Stimulated activated CD4-positive, alpha-beta T cell treated with anti-CD3 and anti-CD28 coated beads, Interleukin-4, amount 100 ng/mL, for 48 hours (primary cell): ENCODE measurements at regions not wholly inside any gene's neighbourhood (a gene's known extent, or its start where the extent isn't known, plus 50 kb on each side); places are given as distances from the start of the nearest gene placed in this dataset.
A peak's percentile ranks its signal among the peaks of the same experiment; 100 is the strongest.

Experiments used
- DNase-seq, 2 donors: peaks; one replicate each; pipeline ENCODE4 v3.0.0-alpha.2; 2020; ENCODE audit warnings: low read depth in 2 of 2

DNA sequence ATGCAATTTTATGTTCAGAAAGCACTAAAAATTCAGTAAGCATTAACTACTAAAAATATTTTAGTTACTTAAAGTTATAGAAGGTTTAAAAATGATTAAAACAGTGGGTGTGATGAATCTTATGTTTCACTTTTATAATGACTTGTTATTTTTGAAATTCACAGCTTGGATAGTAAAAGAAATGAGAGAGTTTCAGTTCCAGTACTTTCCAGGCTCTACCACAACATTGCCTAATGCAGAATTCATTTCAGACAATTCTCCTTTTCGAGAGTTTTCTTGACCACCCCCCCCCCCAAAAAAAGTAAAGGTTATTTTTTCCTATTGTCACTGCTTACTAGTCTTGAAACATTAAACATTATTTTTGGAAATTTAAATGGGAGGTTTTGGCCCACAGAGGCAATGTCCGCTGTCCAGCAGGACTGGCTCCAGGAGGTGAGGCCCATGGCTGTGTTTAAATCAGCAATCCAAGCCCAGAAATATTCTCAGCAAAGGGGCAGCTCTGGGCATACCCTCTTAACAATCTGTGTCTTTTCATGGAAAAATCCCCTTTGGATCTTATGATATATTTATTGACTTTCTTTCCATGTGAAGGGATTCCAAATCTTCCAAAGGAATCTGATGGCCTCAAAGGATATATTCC, 519.9 kb downstream of the MAFB start:
- no peak for DNase-seq

DNA sequence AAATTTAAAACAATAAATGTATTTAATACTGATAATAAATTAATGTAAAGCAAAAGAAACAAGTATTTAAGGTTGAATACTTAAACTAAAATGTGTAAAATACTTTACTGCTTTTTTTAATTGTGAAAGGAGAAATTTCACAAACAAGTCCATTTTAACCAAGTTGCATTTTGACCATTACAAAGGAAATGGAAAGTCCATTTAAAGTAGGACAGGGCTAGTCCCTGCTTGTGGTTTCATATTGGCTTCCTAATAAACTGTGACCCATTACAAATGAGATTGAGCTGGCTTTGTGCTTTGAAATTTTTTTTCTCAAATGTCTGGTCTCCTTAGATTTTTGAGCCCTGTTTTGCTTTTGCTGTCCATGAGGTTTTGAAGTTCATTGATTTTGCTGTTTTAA, 527.6 kb downstream of the MAFB start:
- no peak for DNase-seq

DNA sequence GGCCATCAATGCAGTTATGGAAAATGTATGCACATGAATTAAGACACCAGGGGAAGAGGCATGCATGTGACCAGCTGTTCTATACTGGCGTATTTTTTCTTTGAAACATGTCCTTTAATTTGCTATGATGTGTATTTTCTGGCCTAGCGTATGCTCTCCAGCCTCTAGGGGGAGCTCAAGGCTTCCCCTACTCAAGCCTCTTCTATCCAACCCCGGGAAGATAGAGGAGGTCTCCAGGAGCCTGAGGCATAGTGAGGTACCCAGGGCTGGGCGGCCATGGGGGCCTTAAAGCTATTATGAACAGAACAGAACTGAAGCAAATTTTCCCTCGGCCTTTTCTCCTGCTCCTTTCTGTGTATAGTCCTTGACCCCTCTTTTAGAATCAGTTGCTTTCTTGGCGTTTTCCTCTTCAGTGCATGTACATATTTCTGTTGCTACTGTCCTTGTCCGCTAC, 528.9 kb downstream of the MAFB start:
- peak in 1 of 2 donors; percentile 5 for DNase-seq

DNA sequence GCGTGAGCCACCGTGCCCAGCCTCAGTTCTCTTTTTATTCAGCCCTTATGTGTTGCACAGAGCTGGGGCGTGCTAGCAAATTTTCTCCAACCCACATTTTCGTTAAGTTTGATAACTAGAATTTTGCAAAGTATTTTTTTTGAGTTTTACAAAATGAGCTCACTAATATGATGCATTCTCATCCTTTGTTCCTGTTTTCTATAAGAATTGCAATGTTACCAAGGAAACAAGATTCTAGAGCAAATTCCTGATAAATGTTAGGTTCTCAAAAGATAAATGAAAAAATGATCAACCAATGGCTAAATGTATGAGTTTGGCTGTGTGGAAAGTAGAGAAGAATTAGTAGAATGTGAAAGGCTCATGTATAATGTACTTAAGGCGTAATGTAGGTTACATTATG, 529.8 kb downstream of the MAFB start:
- DNase-seq = no peak

DNA sequence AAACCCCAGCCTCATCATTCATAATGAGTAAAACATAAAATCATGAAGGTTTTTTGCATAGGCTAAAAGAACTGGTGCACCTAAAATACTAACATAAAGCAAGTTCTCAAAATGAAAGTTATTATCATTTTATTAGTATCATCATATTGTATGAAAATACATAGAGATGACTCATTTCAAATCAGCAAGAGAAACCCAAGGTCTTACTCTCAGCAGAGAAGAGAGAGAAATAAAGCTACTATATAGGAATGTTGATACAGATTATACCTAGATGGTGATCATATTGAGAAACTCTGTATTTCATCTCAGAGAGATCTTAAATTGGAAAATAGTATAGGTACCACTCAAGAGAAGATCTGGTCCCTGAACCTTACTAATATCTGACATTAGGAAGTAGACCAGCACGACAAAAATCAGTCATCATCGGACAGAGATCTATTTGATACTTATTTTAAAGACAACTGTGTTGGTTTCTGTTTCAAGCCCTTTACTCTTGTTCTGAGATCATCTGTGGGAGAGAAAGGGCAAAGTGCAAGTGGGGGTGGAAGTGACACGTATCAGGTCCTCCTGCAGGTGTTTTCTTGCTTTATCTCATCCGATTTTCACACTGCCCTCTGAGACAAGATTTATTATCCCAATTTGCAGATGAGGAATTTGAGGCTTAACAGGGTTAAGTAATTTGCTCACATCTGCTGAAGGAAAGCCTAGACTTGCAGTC, 532.3 kb downstream of the MAFB start:
- no peak for DNase-seq

DNA sequence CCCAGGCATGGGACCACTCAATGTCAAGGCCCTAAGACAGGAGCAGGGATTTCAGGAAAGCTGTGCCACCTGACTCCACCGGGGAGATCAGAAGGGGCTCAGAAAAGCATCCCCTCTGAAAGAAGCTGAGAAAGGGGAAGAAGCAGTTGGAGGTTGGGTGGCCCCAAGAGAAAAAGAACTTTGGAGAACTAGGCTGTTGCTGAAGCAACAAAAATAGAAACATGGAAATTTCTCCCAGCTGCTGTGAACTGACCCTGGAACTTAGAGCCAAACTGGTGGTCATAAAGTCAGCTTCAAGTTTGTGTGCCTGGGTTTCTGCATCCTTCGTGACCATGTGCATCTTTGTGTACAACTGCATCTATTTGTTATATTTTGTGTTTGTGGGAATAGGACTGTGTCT, 534.5 kb downstream of the MAFB start:
- DNase-seq = no peak

DNA sequence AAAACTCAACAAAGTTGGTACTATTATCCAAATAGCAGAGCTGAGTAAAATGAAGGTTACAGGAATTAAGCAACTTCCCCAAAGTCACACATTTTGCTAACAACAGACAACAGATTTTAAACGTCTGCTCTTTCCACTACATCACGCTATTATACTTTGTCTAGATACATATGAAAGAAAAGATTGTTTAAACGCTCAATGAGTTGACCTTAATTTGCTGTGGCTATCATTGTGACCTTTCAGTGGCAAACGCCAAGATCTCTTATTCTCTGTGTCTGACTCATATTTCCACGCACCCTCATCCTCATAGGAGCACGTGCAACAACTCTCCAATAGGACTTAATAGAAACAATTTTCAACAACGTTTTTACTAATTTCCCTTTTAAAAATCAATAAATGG, 540.1 kb downstream of the MAFB start:
- DNase-seq = no peak

DNA sequence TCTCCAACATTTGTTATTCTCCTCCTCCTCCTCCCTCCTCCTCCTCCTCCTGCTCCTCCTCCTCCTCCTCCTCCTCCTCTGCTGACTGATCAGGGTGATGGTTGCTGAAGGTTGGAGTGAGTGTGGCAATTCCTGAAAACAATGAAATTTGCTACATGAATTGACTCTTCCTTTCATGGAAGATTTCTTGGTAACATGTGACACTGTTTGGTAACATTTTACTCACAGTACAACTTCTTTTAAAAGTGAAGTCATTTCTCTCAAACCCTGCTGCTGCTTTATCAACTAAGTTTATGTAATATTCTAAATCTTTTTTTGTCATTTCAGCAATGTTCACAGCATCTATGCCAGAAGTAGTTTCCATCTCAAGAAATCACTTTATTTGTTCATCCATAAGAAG, 543.0 kb downstream of the MAFB start:
- no peak for DNase-seq

DNA sequence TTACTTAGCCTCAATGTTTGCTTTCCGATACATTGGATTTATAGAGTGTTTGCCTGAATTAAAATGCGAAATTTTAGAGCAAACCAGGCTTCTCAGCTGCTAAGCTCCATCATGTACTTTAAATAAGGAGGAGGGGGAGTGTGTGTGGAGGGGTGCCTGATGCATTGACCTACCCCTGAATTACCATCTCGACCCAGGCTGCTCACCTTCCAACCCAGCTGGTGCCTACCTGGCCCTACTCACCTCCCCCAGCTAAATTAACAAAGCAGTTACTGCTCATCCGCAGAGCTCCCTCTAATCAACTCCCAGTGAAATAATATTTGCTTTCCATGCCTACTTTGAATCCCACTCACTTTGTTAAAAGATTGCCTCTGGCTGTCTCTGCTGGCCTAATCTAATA, 544.5 kb downstream of the MAFB start:
- no peak for DNase-seq

DNA sequence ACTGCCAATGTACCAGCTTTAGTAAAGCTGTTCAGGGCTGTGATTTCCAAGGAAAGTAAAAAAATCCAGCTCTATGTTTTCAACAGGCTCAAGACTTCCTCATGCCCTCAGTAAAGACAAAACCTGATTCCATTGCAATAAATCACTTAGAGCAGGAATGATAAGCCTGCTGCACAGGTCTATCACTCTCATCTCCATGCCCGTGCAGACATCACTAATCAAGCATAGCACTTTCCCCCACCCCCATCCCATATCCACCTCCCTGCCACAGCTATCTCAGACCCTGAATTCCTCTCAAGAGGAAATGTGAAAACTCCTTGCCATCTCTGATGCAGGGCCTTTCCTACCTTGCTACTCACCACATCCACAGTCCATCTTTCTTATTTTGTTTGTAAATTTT, 554.9 kb downstream of the MAFB start:
- no peak for DNase-seq

DNA sequence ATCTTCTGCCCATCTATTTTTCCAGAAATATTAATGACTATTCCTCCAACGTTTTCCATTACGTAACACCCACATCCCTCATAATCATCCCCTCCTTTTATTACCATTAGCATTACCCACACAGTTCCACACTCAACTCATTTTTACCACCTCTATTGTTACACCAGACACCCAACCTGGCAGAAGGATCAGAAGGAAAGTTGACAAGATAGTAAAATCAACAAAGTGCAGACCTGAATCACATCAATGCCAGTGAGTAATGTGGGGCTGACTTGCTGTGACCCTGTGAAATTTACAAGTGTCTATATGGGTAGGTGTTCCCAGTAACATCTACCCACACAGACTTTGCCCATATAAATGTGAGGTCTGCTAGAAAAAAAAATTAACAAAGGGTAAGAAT, 568.2 kb downstream of the MAFB start:
- DNase-seq = no peak

DNA sequence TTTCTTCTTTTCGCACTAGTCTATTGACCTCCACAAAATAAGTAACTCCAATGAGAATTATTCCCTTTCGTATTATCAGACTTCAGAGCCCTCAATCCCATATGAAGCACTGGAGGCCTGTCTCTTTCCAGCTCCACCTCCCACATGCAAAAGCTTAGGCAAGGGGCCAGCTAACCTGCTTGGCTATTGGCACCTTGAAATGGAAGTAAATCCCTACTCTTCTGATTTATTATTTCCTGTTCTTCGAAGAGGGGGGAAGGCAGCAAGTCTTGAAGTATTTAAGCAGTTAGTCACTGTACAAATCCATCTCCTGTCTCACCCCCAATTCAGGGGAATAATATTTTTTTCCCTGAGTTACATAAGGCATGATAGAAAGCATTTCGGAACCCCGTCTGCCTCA, 577.8 kb downstream of the MAFB start:
- DNase-seq = no peak

DNA sequence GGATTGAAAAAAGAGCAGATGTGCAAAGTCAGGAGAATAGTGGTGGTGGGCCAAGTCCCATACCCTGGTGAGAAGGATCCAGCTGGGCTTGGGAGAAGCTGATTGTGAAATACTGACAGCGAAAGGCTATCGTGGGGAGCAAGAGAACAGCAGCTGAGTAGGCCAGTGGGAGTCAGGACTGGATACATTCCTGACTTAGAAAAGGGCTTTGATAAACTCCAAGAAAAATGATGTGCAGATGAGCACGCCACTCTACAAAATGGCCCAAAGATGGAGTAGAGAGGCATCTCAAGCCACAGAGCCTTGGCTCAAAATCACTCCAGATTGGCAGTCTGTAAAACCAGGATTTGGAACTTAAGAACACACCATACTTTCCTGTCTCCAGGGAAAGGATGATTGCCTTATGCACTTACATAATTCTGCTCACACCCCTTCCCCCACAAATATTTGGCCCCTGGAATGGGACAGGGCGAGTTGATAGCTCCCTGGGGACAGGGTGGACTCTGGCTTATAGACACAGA, 578.7 kb downstream of the MAFB start:
- DNase-seq = no peak

DNA sequence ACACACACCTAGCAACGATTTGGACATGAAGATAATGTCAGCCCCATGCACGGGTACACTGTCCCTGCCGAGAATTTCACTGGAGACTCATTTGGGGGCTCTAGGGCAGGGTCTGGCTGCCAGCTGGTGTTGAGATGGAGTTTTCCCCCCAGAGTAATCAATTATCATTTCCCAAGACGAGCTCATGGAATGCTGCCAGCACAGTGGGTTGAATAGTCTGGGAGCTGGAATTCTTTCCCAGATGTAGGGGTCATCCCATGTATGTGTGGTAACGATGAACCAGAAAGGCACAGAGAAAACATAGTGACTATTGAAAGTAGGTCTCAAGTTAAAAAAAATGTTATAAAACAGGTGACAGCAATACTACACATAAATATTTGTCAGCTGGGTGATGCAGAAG, 579.9 kb downstream of the MAFB start:
- no peak for DNase-seq

DNA sequence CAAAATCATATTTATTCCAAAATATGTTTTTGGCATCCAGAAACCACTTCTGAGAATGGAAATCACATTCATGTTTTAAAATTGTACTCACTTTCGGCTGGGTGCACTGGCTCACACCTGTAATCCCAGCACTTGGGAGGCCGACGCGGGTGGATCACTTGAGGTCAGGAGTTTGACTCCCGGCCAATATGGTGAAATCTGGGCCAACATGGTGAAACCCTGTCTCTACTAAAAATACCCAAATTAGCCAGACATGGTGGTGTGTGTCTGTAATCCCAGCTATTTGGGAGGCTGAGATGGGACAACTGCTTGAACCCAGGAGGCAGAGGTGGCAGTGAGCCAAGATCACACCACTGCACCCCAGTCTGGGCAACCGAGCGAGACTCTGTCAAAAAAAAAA, 580.7 kb downstream of the MAFB start:
- DNase-seq = no peak

DNA sequence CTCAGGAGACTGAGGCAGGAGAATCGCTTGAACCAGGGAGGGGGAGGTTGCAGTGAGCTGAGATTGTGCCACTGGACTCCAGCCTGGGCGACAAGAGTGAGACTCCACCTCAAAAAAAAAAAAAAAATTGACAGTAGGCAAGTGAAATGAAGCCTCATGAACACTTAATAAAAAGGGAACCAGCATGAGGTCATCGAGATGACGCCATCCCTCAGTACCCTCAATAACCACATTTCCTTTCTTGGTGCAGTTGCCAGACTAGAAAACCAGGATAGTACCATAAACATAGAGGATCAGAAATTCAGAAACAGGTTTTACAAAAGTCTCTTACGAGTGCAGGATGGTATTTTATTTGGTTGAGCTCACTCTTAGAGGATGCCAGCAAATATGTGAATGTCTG, 584.1 kb downstream of the MAFB start:
- DNase-seq = no peak

DNA sequence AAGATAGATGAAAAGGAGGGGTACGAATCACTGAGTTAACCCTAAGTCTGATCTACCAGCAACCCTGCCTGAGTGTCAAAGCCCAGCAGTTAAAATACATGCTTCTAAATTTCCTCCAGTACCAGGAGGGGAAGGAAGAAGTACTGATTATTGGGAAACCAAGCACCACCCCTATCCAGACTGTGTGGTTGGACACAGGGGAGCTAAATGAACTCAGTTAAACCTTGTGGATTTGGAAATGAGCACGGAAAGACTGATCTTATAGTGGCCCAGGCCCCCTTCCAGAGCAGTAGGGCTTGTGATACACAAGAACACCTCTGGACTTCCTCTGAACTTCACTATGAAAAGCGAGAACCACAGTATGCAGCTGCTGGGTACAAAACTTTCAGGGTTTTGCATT, 585.6 kb downstream of the MAFB start:
- no peak for DNase-seq

DNA sequence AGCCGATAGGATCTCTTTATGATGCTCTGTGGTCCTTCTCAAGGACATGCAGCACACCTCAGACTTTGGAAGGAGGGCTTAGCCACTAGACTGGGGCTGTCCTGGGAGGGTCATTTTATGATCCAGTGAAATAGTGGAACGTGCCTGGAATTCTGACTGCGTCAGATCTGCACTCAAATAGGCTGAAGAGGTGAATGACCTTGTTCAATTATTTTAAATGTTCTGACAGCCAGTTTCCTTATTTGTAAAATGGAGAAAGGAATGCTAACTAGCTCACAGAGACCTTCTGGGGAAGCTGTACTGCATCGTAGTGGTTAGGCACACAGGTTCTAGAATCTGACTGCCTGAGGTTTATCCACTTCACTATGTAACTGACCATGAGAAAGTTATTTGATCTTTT, 587.5 kb downstream of the MAFB start:
- DNase-seq = no peak

DNA sequence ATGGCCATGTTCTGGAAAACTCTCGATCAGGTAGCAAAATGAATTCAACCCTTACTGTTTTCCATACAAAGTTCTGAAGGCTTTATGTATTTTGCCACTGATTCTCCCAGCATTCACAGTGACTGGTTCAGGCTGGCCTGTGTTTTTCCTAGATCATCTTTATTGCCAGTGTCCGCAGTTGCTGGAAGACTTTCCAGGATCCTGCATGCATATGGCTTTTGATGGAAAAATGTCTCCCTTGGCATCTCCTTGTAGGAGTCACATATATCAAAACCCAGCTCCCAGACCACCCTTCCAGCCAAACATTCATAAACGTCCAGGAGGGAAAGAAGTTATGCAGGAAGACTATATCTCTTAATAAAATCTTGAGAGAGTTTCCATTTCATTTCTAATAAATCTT, 588.8 kb downstream of the MAFB start:
- no peak for DNase-seq

DNA sequence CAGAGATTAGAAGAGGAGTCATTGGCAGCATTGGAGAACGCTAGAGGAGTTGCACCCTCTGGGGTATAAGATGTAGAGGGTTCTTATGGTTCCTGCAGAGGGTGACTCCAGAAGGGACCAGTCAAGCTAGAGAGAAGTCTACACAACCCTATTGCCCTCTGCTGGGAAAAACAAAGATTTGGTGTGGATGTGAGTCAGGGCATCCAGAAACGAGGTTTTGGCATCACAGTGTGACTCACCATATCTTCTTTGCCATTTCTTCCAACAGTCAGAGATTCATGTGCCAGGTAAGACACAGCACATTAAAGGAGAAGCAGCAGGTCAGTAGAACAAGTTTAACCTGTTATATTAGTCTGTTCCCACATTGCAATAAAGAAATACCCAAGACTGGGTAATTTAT, 598.8 kb downstream of the MAFB start:
- no peak for DNase-seq

DNA sequence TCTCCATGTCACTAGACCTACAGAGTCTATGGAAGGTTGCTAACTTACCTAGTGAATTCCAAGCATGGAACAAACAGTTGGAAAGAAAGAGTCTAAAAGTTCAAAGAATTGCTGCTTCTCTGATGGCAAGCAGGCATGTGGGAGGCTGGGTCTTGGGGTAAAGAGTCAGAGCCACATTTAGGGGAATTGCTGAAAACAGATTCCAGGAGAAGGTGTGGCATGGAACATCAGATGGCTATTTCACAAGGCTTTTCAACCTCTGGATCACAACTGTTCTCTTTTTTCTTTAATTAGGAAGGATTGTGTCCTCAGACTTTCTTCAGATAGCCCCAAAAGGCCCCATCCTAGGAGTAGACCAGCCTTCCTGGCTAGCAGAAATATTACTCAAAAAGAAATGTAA, 601.5 kb downstream of the MAFB start:
- no peak for DNase-seq

DNA sequence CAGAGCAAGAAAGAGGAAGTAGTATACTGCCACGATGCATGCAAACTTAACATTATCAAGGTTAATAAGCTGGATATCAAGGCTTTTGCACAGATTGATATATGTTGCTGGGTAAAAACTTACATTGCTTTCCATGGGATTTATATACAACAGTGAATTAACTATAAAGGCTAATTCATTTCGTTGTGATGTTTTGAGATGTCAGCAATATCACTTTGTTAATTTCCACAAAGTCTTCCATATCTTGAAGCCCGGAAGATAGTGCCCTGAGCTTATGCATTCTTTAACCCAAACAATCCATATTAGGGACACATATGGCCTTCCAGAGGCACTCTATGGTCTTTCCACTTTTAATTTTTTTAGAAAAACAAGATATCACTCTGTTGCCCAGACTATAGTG, 603.5 kb downstream of the MAFB start:
- DNase-seq = no peak

DNA sequence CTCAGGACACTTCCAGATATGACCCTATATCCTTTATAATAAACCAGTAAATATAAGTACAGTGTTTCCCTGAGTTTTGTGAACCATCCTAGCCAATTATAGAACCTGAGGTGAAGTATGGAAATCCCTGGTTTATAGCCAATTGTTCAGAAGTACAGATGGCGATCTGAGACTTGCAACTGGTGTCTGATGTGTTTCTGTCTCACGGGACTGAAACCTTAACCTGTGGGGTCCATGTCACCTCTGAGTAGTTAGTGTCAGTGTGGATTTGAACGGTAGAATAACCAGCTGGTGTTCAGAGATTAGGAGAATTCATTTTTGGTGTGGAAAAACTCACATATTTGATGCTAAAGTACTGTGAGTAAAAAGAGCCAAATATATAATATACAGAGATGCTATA, 606.6 kb downstream of the MAFB start:
- DNase-seq = no peak

DNA sequence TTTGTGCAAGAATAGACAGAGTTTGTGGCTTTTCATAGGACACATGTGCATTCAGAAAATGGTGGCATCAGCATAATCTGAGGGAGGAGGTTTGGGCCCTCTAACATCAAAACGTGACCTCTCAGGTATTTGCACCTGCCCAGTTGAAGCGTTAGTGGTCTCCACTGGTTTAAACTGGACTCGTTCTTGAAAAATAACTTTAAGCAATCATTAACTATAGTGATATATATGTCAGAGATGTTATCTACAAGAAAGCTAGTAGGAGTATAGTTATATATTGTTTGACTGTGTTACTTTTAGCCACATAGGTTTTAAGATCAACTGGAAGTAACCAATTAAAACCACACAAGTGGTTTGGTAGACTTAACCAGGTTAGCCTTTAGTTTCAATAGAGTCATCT, 607.4 kb downstream of the MAFB start:
- no peak for DNase-seq
